GM21447 (cell line): ENCODE measurements at regions not wholly inside any gene's neighbourhood (a gene's known extent, or its start where the extent isn't known, plus 50 kb on each side); places are given as distances from the start of the nearest gene placed in this dataset.

Source experiments
- ATAC-seq: cut with Tn5 transposase; IDR thresholded peaks from one replicate; pipeline ENCODE4 v1.9.1; 2021; ENCODE audit not compliant: unreplicated experiment

DNA sequence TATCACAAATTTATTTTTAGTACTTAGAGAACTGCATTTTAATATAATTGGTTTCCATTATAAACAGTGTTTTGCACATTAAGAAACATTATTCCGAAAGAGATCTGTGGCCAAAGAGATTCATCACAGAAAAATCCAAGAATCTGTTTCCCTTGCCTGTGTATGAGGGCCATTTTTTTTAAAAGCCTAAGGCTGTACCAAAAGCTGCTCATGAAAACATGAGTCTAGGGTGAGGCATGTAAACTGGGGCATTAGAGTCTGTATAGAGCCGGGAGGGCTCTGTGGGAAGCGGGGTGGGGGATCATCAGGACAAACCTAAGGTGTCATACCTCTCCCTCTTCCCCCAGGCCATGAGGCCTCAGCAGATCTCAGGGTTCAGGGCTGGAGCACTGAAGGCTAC lies 223.8 kb downstream of the FBXO15 start:
- no peak for ATAC-seq

DNA sequence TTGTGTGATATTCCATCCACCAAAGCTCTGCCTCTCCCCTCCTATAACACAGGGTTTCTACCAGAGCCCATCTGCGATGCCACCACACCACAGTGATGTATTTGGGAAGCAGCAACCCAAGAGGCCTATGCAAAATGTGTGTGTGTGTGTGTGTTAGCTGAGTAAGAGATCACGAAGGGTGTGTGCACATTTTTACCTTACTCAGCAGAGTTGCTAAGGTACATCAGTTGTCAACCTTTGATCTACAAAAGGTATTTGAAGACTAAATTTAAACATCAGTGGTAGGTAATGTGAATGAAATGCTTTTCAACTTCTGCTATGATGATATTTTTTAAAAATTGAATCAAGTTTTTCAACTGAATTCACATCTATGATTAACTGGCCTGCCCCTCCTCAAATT lies 227.6 kb downstream of the FBXO15 start:
- ATAC-seq, result no peak

GRCh38 chr18:73918816-73919215 lies 228.8 kb downstream of the FBXO15 start:
- ATAC-seq, result no peak

- no peak for ATAC-seq
These were observed 230.6 kb downstream of the FBXO15 start for GRCh38 chr18:73917046-73917445.

GRCh38 chr18:73913505-73913904 lies 234.1 kb downstream of the FBXO15 start:
- ATAC-seq, result no peak

- ATAC-seq, result no peak
These were observed 239.3 kb downstream of the FBXO15 start for GRCh38 chr18:73908323-73908722.

DNA sequence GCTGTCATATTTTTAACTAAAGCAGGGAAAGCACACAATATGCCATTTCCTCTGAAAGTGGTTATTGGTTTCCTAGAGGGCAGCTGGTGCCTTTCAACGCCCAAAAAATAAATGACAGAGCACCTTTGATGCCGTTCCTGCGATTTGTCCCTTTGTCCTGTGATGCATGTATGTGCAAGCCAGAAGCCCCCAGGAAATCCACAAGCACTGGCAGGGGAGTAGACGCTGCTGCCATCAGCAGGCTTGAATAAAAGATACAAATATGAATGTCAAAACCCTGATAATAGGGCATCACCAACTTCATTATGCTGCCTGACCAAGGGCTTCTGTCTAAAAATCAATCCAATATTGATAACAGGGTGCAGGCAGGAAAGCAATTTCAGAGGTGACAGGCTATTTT lies 246.1 kb downstream of the FBXO15 start:
- ATAC-seq, result no peak

- no peak for ATAC-seq
These were observed 246.5 kb downstream of the FBXO15 start for GRCh38 chr18:73901151-73901550.

GRCh38 chr18:73900106-73900835 lies 247.4 kb downstream of the FBXO15 start:
- no peak for ATAC-seq

DNA sequence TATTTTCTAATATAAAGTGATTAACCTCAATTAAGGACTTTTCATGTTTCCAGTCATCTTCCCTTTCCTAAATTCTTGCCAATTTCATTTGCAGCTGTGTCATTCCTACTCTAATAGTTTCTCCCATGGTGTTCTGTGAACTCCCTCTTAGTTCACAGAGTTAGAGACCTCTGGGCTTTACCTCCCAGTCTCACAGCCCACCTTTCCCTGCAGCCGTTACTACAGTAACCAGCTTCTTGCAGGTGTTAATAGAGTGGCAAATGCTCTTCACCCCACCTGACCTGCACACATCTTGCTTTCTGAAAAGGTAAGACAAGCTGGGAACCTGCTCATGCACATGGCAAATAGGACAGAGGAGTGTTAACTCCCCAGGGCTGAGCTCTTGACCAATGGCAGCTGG lies 250.1 kb downstream of the FBXO15 start:
- no peak for ATAC-seq

DNA sequence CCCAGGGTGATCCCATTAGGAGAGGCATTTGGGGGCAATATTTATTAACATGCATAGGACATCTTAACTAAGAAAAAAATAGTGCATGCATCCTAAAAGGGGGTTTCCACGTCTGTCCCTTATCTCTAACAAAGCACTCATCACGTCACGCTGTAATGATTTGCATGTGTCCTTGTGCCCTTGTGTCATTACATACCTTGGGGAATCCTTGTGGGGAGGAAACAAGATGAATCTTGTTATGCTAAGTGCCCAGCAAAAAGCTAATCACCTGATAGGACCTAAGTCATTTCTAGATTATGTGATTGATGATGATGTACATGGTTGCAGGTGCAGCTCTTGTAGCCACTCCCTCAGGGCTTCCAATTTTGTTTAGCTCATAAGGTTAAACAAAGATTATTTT lies 250.9 kb downstream of the FBXO15 start:
- ATAC-seq, result peak; percentile 48

GRCh38 chr18:73895701-73896100 lies 251.9 kb downstream of the FBXO15 start:
- ATAC-seq, result no peak

GRCh38 chr18:73893880-73894279 lies 253.8 kb downstream of the FBXO15 start:
- ATAC-seq, result no peak

GRCh38 chr18:73891572-73892421 lies 255.8 kb downstream of the FBXO15 start:
- ATAC-seq, result no peak

- ATAC-seq, result no peak
These were observed 259.1 kb downstream of the FBXO15 start for GRCh38 chr18:73888565-73888964.

DNA sequence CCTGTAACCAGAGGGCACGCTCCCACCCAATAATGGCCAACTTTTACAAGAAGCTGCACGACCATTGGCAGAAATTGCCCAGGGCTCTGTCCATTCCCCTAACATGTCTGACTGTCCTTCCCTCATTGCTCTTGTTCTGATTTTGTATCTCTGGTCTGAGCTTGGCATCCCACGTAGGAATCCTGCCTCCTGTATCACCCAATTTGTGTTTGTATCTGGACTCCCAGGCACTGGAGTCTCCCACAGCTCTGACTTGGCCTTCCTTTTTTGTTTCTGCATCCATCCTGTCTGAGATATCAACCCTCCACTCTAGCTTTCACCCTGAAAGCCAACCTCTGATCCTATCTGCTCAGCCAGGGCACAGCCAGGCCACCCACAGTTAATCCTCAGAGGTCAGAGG lies 259.8 kb downstream of the FBXO15 start:
- ATAC-seq, result no peak

GRCh38 chr18:73884868-73885267 lies 262.8 kb downstream of the FBXO15 start:
- ATAC-seq, result no peak

DNA sequence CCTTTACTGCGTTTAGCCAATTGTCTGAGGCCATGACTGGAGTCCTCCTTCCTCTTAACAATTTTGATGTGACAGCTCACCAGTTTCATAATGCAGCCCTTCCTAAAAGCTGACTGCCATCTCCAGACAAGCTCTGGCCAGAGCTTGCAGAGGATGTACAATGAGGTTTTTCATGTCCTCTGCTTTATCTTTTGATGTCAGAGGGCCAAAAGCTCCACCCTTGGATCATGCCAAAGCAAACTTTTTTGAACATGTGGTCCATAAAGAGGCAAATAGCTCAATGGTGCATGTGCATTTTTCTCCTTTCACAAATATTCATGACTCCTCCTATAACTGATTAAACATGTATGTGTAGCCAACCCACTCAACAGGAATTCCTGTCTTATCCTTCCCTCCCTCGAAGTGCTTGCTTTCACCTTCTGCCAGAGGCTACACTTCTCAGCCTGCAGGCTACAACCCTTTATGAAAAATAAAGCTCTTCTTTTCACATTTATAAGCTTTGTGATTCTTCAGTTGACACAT lies 266.2 kb downstream of the FBXO15 start:
- no peak for ATAC-seq

DNA sequence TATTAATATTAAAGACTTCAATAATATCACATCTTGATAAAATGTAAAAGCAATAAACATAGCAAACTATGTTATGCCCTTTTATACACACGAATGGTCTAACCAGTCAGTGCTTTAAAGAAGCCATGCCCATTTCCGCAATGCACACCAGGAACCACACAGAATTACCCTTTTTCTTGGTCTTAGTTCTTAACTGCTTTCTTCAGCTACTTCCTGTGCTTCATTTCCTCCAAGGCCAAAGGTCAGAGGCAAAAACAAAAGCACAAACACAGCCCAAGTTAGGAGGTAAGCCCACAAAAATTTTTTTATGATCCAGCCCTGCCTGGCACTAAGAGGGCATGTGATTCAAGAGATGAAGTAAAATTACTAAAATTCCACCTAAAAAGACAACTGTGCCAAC lies 267.2 kb downstream of the FBXO15 start:
- ATAC-seq, result no peak

GRCh38 chr18:73879766-73880165 lies 267.9 kb downstream of the FBXO15 start:
- ATAC-seq, result no peak

DNA sequence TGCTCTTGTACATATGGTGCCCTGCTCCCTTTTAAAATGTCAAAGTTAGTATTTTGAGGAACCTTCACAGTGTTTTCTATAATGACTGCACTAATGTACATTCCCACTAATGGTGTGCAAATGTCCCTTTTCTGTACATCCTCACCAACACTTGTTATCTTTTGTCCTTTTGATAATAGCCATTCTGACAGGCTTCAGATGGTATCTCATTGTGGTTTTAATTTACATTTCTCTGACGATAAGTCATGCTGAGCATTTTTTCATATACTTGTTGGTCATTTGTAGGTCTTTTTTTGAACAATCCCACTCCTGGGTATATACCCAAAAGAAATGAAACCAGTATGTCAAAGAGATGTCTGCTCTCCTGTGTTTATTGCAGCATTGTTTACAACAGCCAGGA lies 268.3 kb downstream of the FBXO15 start:
- no peak for ATAC-seq

DNA sequence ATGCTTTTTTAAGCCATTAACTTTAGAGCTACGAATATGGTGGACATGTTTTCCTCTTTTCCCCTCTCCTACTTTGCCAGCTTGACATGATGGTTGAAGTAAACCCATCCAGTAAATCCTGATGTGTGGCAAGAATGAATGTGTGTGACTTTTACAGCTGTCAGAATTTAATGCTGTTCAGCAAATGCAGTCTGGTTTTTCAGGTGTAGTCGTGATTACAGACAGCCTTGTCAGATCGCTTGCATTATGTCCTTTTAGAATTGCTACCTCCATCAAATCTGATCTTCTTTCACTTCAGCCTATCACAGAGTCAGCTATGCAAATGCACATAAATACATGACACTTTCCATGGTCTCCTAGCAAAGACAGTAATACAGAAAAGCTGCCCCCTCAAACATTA lies 278.5 kb downstream of the FBXO15 start:
- ATAC-seq, result no peak
